ENCODE measurements at regions not wholly inside any gene's neighbourhood (a gene's known extent, or its start where the extent isn't known, plus 50 kb on each side); places are given as distances from the start of the nearest gene placed in this dataset.
"Not testable (repeated sequence)": the region's sequence is repeated elsewhere in the genome, so short reads cannot be mapped to it uniquely, and the experiment has no call there.

GRCh38 chr12:88367231-88367630, 213.0 kb downstream of the KITLG start:
- no peaks in the 10 kb centered on the region for H3K27me3 ChIP-seq (replicated peaks in 1 of 2; ENCODE audit: control insufficient read depth in 2 of 2, insufficient read depth in 2 of 2, low read length in 1 of 2)
- no peaks in the 10 kb centered on the region for H3K79me2 ChIP-seq (ENCODE audit: control insufficient read depth, insufficient read depth, low read length)
- H4K20me1 ChIP-seq (ENCODE audit: control insufficient read depth, insufficient read depth), result no peaks in the 10 kb centered on the region
- SMC1A ChIA-PET (ENCODE audit: uncharacterized antibody, unreplicated experiment), result interaction anchor here (1.2 kb wide), 1 partner anchor 16 kb away, joined by 3 read pairs; no protein-coding TSS in a partner anchor
- no peaks in the 10 kb centered on the region for H3K4me1 ChIP-seq (ENCODE audit: control insufficient read depth, insufficient read depth, low read length)
- intact Hi-C loops (cut with micrococcal nuclease; ENCODE audit: unreplicated experiment), result no loop called here
- DNase-seq (ENCODE audit: low read depth, low spot score), result no peak
- in situ Hi-C loops (cut with MboI), result no loop called here
- H3K36me3 ChIP-seq (ENCODE audit: control insufficient read depth in 2 of 2, insufficient read depth in 2 of 2, low read length in 1 of 2), result no peaks in the 10 kb centered on the region
- ATAC-seq, result no peak
- CTCF ChIA-PET, result no interaction called here
- H3K27ac ChIP-seq (ENCODE audit: control insufficient read depth, insufficient read depth), result no peak overlapping the region
- H3K4me2 ChIP-seq (ENCODE audit: control insufficient read depth, insufficient read depth), result no peak overlapping the region
- H3K9ac ChIP-seq (ENCODE audit: control insufficient read depth, insufficient read depth, low read length), result no peak overlapping the region
- TF ChIP-seq GATAD2B (conservative IDR thresholded peaks at IDR 0.05; ENCODE audit: low read depth) (no peak), ESRRA (IDR thresholded peaks at IDR 0.05; ENCODE audit: low read length) (no peak), PAX5 (IDR thresholded peaks at IDR 0.05; ENCODE audit: borderline replicate concordance, low read depth, low read length) (no peak), IRF3 (IDR thresholded peaks at IDR 0.05) (no peak), HSF1 (IDR thresholded peaks at IDR 0.05; ENCODE audit: low read depth, low read length) (no peak), EED (IDR thresholded peaks at IDR 0.05; ENCODE audit: low read depth) (no peak)
- H3K9me3 ChIP-seq (replicated peaks; ENCODE audit: control insufficient read depth, insufficient read depth, low read length), result no peaks in the 10 kb centered on the region
- POLR2A ChIA-PET, result no interaction called here
- no peak overlapping the region for H2AFZ ChIP-seq (ENCODE audit: control insufficient read depth, low read depth, low read length)
- BruUV-seq (replicated peaks), result no TSS peak
- H3K4me3 ChIP-seq, result no peak overlapping the region
- RAD21 ChIA-PET (ENCODE audit: unreplicated experiment), result no interaction called here
- FAIRE-seq, result no peak

- H3K27ac ChIP-seq (ENCODE audit: control insufficient read depth, insufficient read depth); H3K9ac ChIP-seq (ENCODE audit: control insufficient read depth, insufficient read depth, low read length); DNase-seq (ENCODE audit: low read depth, low spot score); CTCF ChIA-PET; H3K4me3 ChIP-seq; H3K9me3 ChIP-seq (replicated peaks; ENCODE audit: control insufficient read depth, insufficient read depth, low read length); ATAC-seq; H2AFZ ChIP-seq (ENCODE audit: control insufficient read depth, low read depth, low read length); H4K20me1 ChIP-seq (ENCODE audit: control insufficient read depth, insufficient read depth); FAIRE-seq; H3K4me1 ChIP-seq (ENCODE audit: control insufficient read depth, insufficient read depth, low read length); H3K4me2 ChIP-seq (ENCODE audit: control insufficient read depth, insufficient read depth); SMC1A ChIA-PET (ENCODE audit: uncharacterized antibody, unreplicated experiment); H3K36me3 ChIP-seq (ENCODE audit: control insufficient read depth in 2 of 2, insufficient read depth in 2 of 2, low read length in 1 of 2); in situ Hi-C loops (cut with MboI); BruUV-seq (replicated peaks); H3K27me3 ChIP-seq (replicated peaks in 1 of 2; ENCODE audit: control insufficient read depth in 2 of 2, insufficient read depth in 2 of 2, low read length in 1 of 2); intact Hi-C loops (cut with micrococcal nuclease; ENCODE audit: unreplicated experiment); POLR2A ChIA-PET; H3K79me2 ChIP-seq (ENCODE audit: control insufficient read depth, insufficient read depth, low read length): not testable (repeated sequence)
- WGBS (ENCODE audit: insufficient coverage, insufficient replicate concordance, low lambda C conversion rate, missing lambda C conversion rate), result 21% methylated on average over 5 of the region's 5 CpGs
- RAD21 ChIA-PET (ENCODE audit: unreplicated experiment), result interaction anchor here (0.6 kb wide), 1 partner anchor 13 kb away, joined by 3 read pairs; no protein-coding TSS in a partner anchor
Observed at GRCh38 chr12:88368077-88368476, 212.2 kb downstream of the KITLG start.
